Ascending aorta (tissue), 2 donors: ENCODE measurements at regions not wholly inside any gene's neighbourhood (a gene's known extent, or its start where the extent isn't known, plus 50 kb on each side); places are given as distances from the start of the nearest gene placed in this dataset.

Source experiments
- DNase-seq, 2 donors: peaks; one replicate each; pipeline ENCODE4 v3.0.0-alpha.2; 2019; ENCODE audit warnings: low spot score in 2 of 2
- H3K27ac ChIP-seq, 2 donors: fragments of 200-600 bp; sonication (generic); one replicate each; pipeline ENCODE4 v1.5.1; 2016 to 2017; ENCODE audit warnings: mild to moderate bottlenecking in 1 of 2
- H3K27me3 ChIP-seq: fragments of 200-600 bp; sonication (generic); one replicate; pipeline ENCODE4 v1.5.1; 2017
- H3K36me3 ChIP-seq, 2 donors: fragments of 200-600 bp; sonication (generic); one replicate each; pipeline ENCODE4 v1.5.1; 2016
- H3K4me1 ChIP-seq, 2 donors: fragments of 200-600 bp; sonication (generic); one replicate each; pipeline ENCODE4 v1.5.1; 2016 to 2017; ENCODE audit warnings: mild to moderate bottlenecking in 1 of 2
- H3K4me3 ChIP-seq, 2 donors: fragments of 200-600 bp; sonication (generic); one replicate each; pipeline ENCODE4 v1.5.1; 2016 to 2017; ENCODE audit warnings: mild to moderate bottlenecking in 1 of 2
- H3K9me3 ChIP-seq, 2 donors: fragments of 200-600 bp; sonication (generic); one replicate each; pipeline ENCODE4 v1.5.1; 2016
- CTCF ChIP-seq, 3 experiments: fragments of 200-600 bp in 2 of 3; fragments of 450-650 bp in 1 of 3; sonication (generic) in 2 of 3; IDR thresholded peaks; one replicate each; pipeline ENCODE4 v1.5.1; 2016 to 2019; ENCODE audit warnings: antibody characterized with exemption in 3 of 3, mild to moderate bottlenecking in 1 of 3, moderate library complexity in 1 of 3
- intact Hi-C: fragments of 100-400 bp; cut with DNase I; formaldehyde crosslinking; loops from one replicate; pipeline ENCODE4 v1.15.1; 2023

- no peak for DNase-seq
- H3K4me1 ChIP-seq: no peaks in the 10 kb centered on the region
- no peak overlapping the region for H3K27ac ChIP-seq
- H3K36me3 ChIP-seq: no peaks in the 10 kb centered on the region
- no peaks in the 10 kb centered on the region for H3K9me3 ChIP-seq
- no peak for TF ChIP-seq CTCF (IDR thresholded peaks at IDR 0.05)
- H3K4me3 ChIP-seq: no peak overlapping the region
- intact Hi-C loops: no loop called here
- no peaks in the 10 kb centered on the region for H3K27me3 ChIP-seq
Observed at GRCh38 chr15:61537337-61537736, 308.2 kb upstream of the RORA start.

GRCh38 chr15:61534986-61535385, 305.9 kb upstream of the RORA start:
- no peak overlapping the region for H3K4me3 ChIP-seq
- no peaks in the 10 kb centered on the region for H3K36me3 ChIP-seq
- H3K27me3 ChIP-seq: no peaks in the 10 kb centered on the region
- intact Hi-C loops: no loop called here
- no peaks in the 10 kb centered on the region for H3K9me3 ChIP-seq
- DNase-seq: no peak
- no peak for TF ChIP-seq CTCF (IDR thresholded peaks at IDR 0.05)
- no peaks in the 10 kb centered on the region for H3K4me1 ChIP-seq
- no peak overlapping the region for H3K27ac ChIP-seq

- no peaks in the 10 kb centered on the region for H3K4me1 ChIP-seq
- no peak overlapping the region for H3K27ac ChIP-seq
- TF ChIP-seq CTCF (IDR thresholded peaks at IDR 0.05): no peak
Observed at GRCh38 chr15:61530769-61531168, 301.7 kb upstream of the RORA start.

GRCh38 chr15:61528581-61528910, 299.4 kb upstream of the RORA start:
- H3K27ac ChIP-seq: no peak overlapping the region
- intact Hi-C loops: no loop called here
- H3K27me3 ChIP-seq: no peaks in the 10 kb centered on the region
- H3K4me3 ChIP-seq: no peak overlapping the region
- TF ChIP-seq CTCF (IDR thresholded peaks at IDR 0.05): no peak
- no peaks in the 10 kb centered on the region for H3K9me3 ChIP-seq
- H3K36me3 ChIP-seq: no peaks in the 10 kb centered on the region
- no peak for DNase-seq
- no peaks in the 10 kb centered on the region for H3K4me1 ChIP-seq

More at GRCh38 chr15:61530769-61531168, 301.7 kb upstream of the RORA start:
- no peaks in the 10 kb centered on the region for H3K9me3 ChIP-seq
- no peaks in the 10 kb centered on the region for H3K27me3 ChIP-seq
- no peak for DNase-seq
- no peak overlapping the region for H3K4me3 ChIP-seq
- intact Hi-C loops: no loop called here
- H3K36me3 ChIP-seq: no peaks in the 10 kb centered on the region

GRCh38 chr15:61527836-61528580, 298.9 kb upstream of the RORA start:
- H3K27ac ChIP-seq: no peak overlapping the region
- H3K4me3 ChIP-seq: no peak overlapping the region
- intact Hi-C loops: no loop called here
- DNase-seq: no peak
- H3K9me3 ChIP-seq: no peaks in the 10 kb centered on the region
- TF ChIP-seq CTCF (IDR thresholded peaks at IDR 0.05): no peak
- no peaks in the 10 kb centered on the region for H3K36me3 ChIP-seq
- H3K27me3 ChIP-seq: no peaks in the 10 kb centered on the region
- no peaks in the 10 kb centered on the region for H3K4me1 ChIP-seq

GRCh38 chr15:61524545-61524944, 295.4 kb upstream of the RORA start:
- H3K36me3 ChIP-seq: no peaks in the 10 kb centered on the region
- intact Hi-C loops: no loop called here
- H3K4me3 ChIP-seq: no peak overlapping the region
- H3K9me3 ChIP-seq: no peaks in the 10 kb centered on the region
- H3K27ac ChIP-seq: no peak overlapping the region
- H3K27me3 ChIP-seq: no peaks in the 10 kb centered on the region
- no peaks in the 10 kb centered on the region for H3K4me1 ChIP-seq
- DNase-seq: no peak
- no peak for TF ChIP-seq CTCF (IDR thresholded peaks at IDR 0.05)
